T-cell (primary cell): ENCODE measurements at regions not wholly inside any gene's neighbourhood (a gene's known extent, or its start where the extent isn't known, plus 50 kb on each side); places are given as distances from the start of the nearest gene placed in this dataset.
"Not testable (repeated sequence)": the region's sequence is repeated elsewhere in the genome, so short reads cannot be mapped to it uniquely, and the experiment has no call there.

Experiments
- ATAC-seq, 4 experiments: fragments of 200-7000 bp in 3 of 4; fragments of 150-1000 bp in 1 of 4; cut with Tn5 transposase; replicated peaks in 1 of 4; 1 replicate in 3 of 4; 2 replicates in 1 of 4; pipeline ENCODE4 v1.10.0; 2021; ENCODE audit warnings: moderate library complexity in 3 of 4, mild to moderate bottlenecking in 2 of 4, moderate number of reproducible peaks in 1 of 4
- CTCF ChIA-PET, 2 donors: fragments of 300-600 bp; sonication (Branson Sonifier 250); formaldehyde crosslinking; loops; one replicate each; lab custom pipeline; 2022; ENCODE audit warnings: antibody characterized with exemption in 2 of 2; lab: Charles Lee
- POLR2A ChIA-PET, 2 donors: fragments of 300-600 bp; sonication (Branson Sonifier 250); formaldehyde crosslinking; loops; one replicate each; lab custom pipeline; 2022; ENCODE audit warnings: antibody characterized with exemption in 2 of 2; lab: Charles Lee
- DNase-seq, 35 experiments: peaks; one replicate each; pipeline versions ENCODE4 v3.0.0 to v3.0.0-alpha.2; 2013 to 2023
- H3K27ac ChIP-seq: one replicate; pipeline ENCODE4 v1.5.1; 2013; ENCODE audit warnings: low read length
- H3K27me3 ChIP-seq, 2 experiments: replicated peaks in 1 of 2; 1 replicate in 1 of 2; 2 replicates in 1 of 2; pipeline versions ENCODE4 v1.6.1 to v1.7.0; 2013; ENCODE audit warnings: low read length in 1 of 2, mixed read lengths in 1 of 2; ENCODE audit not compliant: control insufficient read depth in 2 of 2, insufficient read depth in 2 of 2; ENCODE audit errors: extremely low read depth in 1 of 2
- H3K36me3 ChIP-seq, 2 donors: 1 replicate in 1 of 2; 2 replicates in 1 of 2; pipeline versions ENCODE4 v1.6.1 to v1.7.0; 2013; ENCODE audit warnings: low read length in 1 of 2; ENCODE audit not compliant: control insufficient read depth in 2 of 2, insufficient read depth in 1 of 2; ENCODE audit errors: extremely low read depth in 1 of 2
- H3K4me1 ChIP-seq, 2 experiments: 1 replicate in 1 of 2; 2 replicates in 1 of 2; pipeline versions ENCODE4 v1.6.1 to v1.7.0; 2013; ENCODE audit warnings: low read length in 2 of 2, mixed read lengths in 1 of 2; ENCODE audit not compliant: insufficient read depth in 2 of 2, control insufficient read depth in 1 of 2; ENCODE audit errors: extremely low read depth in 1 of 2
- H3K4me3 ChIP-seq, 2 donors: 1 replicate in 1 of 2; 2 replicates in 1 of 2; pipeline versions ENCODE4 v1.5.1 to v1.7.0; 2013; ENCODE audit warnings: mild to moderate bottlenecking in 2 of 2, low read length in 1 of 2, moderate library complexity in 1 of 2; ENCODE audit not compliant: control insufficient read depth in 1 of 2; ENCODE audit errors: extremely low read depth in 1 of 2
- H3K9me3 ChIP-seq: 2 replicates; pipeline ENCODE4 v1.7.0; 2013
- H3K27ac Mint-ChIP-seq, 2 donors: one replicate each; pipeline ENCODE4 v1.8.0; 2020 to 2021; ENCODE audit warnings: mild to moderate bottlenecking in 2 of 2, mixed read lengths in 2 of 2
- H3K27me3 Mint-ChIP-seq, 2 donors: one replicate each; pipeline ENCODE4 v1.8.0; 2021 to 2022; ENCODE audit warnings: mixed read lengths in 2 of 2
- H3K36me3 Mint-ChIP-seq: one replicate; pipeline ENCODE4 v1.8.0; 2021; ENCODE audit warnings: mixed read lengths
- H3K4me1 Mint-ChIP-seq, 3 donors: one replicate each; pipeline ENCODE4 v1.8.0; 2020 to 2022; ENCODE audit warnings: mixed read lengths in 3 of 3, mild to moderate bottlenecking in 1 of 3
- H3K4me3 Mint-ChIP-seq, 3 donors: one replicate each; pipeline ENCODE4 v1.8.0; 2020 to 2022; ENCODE audit warnings: mild to moderate bottlenecking in 3 of 3, mixed read lengths in 3 of 3, moderate library complexity in 3 of 3
- H3K9me3 Mint-ChIP-seq, 3 donors: one replicate each; pipeline ENCODE4 v1.8.0; 2020 to 2022; ENCODE audit warnings: mixed read lengths in 3 of 3
- WGBS: methylation state at CpG from one replicate; pipeline ENCODE4 v1.1.5; 2013; ENCODE audit warnings: missing lambda C conversion rate; ENCODE audit not compliant: insufficient coverage; 5-methylcytosine and 5-hydroxymethylcytosine counted together

DNA sequence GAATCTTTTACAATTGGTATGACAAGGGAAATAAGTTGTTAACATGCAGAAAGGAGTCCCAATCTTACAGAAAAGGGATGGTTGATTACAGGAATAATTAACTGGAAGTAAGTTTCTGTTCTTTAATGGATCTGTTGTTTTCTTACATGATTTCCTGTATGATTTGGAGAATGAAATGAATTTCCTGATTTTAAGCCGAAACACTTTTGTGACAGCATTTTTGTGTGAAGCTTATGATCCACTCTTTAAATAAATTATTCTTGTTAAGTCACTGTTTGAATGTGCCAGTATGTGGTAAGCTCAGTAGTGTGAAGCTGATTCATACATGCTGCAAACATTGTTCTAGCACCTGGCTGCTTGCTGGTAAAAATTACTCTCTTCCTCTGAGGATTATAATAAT lies 516.2 kb downstream of the DCDC2C start:
- DNase-seq (no peak), ATAC-seq (no peak)
- H3K27ac ChIP-seq: no peak overlapping the region
- POLR2A ChIA-PET: no interaction called here
- no peaks in the 10 kb centered on the region for H3K4me1 ChIP-seq
- H3K4me3 ChIP-seq: no peak overlapping the region
- H3K4me3 Mint-ChIP-seq: no peak overlapping the region
- no peak overlapping the region for H3K27ac Mint-ChIP-seq
- H3K36me3 ChIP-seq: no peaks in the 10 kb centered on the region
- no CpG with 5 or more reads among the region's 1 CpG for WGBS
- H3K27me3 ChIP-seq: no peaks in the 10 kb centered on the region
- peaks cover 5 to 26% (median 11%) of the 10 kb centered on the region in 3 donors for H3K9me3 Mint-ChIP-seq
- H3K4me1 Mint-ChIP-seq: no peaks in the 10 kb centered on the region
- CTCF ChIA-PET: no interaction called here
- H3K27me3 Mint-ChIP-seq: no peaks in the 10 kb centered on the region
- no peaks in the 10 kb centered on the region for H3K36me3 Mint-ChIP-seq
- no peaks in the 10 kb centered on the region for H3K9me3 ChIP-seq

DNA sequence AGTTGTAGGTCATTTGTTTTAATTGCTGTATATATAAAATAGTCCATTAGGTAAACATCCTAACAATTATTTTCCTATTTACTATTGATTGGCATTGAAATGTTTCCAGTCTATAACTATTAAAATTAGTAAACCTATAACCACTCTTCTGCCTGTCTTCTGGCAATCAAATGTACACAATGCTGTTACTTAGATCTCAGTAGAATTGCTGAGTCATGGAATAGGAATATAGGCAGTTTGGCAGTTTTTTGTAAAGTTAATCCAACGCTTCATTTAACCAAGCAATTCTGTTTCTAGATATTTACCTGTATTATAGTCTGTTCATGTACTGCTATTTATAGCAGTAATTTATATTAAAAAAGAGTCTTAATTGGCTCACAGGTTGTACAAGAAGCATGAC lies 518.1 kb downstream of the DCDC2C start:
- H3K4me3 ChIP-seq: no peak overlapping the region
- Mint-ChIP-seq H3K4me1 (no peaks in the 10 kb centered on the region), H3K9me3 (peaks cover 5 to 20% (median 8%) of the 10 kb centered on the region in 3 donors), H3K4me3 (no peak overlapping the region), H3K36me3 (no peaks in the 10 kb centered on the region), H3K27me3 (no peaks in the 10 kb centered on the region), H3K27ac (no peak overlapping the region)
- CTCF ChIA-PET: no interaction called here
- no peak overlapping the region for H3K27ac ChIP-seq
- no peaks in the 10 kb centered on the region for H3K9me3 ChIP-seq
- DNase-seq (no peak), ATAC-seq (no peak)
- H3K4me1 ChIP-seq: no peaks in the 10 kb centered on the region
- whole genome bisulfite sequencing: no CpG with 5 or more reads among the region's 1 CpG
- H3K36me3 ChIP-seq: no peaks in the 10 kb centered on the region
- no peaks in the 10 kb centered on the region for H3K27me3 ChIP-seq
- POLR2A ChIA-PET: no interaction called here

DNA sequence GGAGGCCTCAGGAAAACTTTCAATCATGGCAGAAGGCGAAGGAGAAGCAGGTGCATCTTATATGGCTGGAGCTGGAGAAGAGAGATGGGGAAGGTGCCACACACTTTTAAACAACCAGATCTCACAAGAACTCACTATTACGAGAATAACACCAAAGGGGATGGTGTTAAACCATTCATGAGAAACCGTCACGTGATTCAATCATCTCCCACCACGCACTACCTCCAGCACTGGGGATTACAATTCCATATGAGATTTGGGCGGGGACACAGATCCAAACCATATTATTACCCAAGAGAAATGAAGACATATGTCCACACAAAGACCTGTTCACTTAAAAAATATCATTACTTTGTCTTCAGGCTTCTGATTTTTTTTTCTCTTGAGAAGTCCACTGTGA lies 518.5 kb downstream of the DCDC2C start:
- no peak overlapping the region for H3K4me3 ChIP-seq

DNA sequence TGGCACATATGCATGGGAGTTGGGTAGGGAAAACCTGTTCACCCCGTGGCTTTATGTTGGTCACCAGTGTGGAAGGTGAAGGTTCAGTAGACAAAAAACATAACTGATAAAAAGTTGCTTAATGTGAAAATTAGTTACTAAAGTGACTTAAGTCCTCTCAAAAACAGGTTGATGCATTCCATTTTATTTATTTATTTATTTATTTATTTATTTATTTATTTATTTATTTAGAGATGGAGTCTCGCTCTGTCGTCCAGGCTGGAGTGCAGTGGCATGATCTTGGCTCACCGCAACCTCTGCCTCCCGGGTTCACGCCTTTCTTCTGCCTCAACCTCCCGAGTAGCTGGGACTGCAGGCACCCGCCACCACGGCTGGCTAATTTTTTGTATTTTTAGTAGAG lies 541.0 kb downstream of the DCDC2C start:
- peaks cover 17 to 22% (median 22%) of the 10 kb centered on the region in 3 donors for H3K9me3 Mint-ChIP-seq
- DNase-seq, H3K27me3 Mint-ChIP-seq, POLR2A ChIA-PET, CTCF ChIA-PET, H3K36me3 ChIP-seq, H3K4me1 Mint-ChIP-seq, ATAC-seq, H3K27ac ChIP-seq, H3K27ac Mint-ChIP-seq, H3K4me1 ChIP-seq, H3K9me3 ChIP-seq, H3K27me3 ChIP-seq, H3K36me3 Mint-ChIP-seq, H3K4me3 Mint-ChIP-seq, H3K4me3 ChIP-seq: not testable (repeated sequence)
- WGBS: 93% methylated on average over 6 of the region's 9 CpGs

More for the DNA sequence above, 518.5 kb downstream of the DCDC2C start:
- DNase-seq (no peak), ATAC-seq (no peak)
- no peaks in the 10 kb centered on the region for H3K4me1 ChIP-seq
- Mint-ChIP-seq H3K27ac (no peak overlapping the region), H3K4me3 (no peak overlapping the region), H3K27me3 (no peaks in the 10 kb centered on the region), H3K36me3 (no peaks in the 10 kb centered on the region), H3K9me3 (peaks cover 5 to 20% (median 8%) of the 10 kb centered on the region in 3 donors), H3K4me1 (no peaks in the 10 kb centered on the region)
- WGBS: 98% methylated on average over 4 of the region's 6 CpGs
- no peaks in the 10 kb centered on the region for H3K36me3 ChIP-seq
- ChIA-PET POLR2A (no interaction called here), CTCF (no interaction called here)
- H3K27ac ChIP-seq: no peak overlapping the region
- no peaks in the 10 kb centered on the region for H3K27me3 ChIP-seq
- no peaks in the 10 kb centered on the region for H3K9me3 ChIP-seq

DNA sequence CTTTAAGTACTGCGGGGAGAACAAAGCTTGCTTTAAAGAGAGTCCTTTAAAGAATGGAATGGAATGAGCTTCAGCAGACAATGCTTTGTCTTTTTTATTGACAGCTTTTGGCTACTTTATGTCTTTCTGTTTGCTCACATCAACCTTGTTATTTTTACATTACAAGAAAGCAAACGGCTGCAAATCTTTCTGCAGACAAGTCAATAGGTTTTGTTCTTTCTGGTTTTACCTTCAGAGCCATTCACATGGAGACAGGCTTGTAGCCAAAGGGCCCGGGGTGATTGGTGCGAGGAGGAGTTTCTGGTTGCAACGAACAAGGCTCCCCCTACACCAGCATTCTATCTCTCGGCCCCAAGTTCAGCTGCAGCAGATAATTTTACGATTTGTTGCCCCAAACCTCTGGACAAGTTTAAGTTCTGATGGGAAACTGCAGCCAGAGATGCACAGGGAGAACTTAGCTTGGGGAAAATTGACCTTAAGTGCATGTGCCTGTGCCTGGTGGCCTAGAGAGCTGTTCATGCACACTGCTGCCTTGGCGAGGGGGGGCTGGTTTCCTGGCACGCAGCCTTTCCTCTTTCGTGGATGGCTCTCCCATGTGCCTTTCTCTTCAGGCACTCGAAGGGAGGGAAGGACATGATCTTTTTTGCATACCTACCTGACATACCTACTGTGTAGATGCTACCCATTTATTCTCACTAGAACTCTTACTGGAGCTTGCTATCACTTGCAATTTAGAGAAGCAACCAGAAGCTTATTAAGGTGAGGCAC lies 543.2 kb downstream of the DCDC2C start:
- CTCF ChIA-PET: no interaction called here
- DNase-seq: no peak
- no peaks in the 10 kb centered on the region for H3K27me3 ChIP-seq

DNA sequence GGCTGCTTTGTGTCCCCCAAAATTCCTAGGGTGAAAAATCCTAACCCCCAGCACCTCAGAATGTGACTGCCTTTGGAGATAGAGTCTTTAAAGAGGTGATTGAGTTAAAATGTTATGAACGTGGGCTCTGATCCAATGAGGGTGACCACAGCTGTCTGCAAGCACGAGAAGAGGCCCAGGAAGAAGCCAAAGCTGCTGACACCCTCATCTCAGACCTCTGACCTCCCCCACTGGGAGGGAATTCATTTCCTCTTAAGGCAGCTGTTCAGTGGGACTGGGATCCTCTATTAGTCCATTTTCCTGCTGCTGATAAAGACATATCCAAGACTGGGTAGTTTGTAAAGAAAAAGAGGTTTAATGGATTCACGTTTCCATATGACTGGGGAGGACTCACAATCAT lies 544.4 kb downstream of the DCDC2C start:
- H3K4me1 Mint-ChIP-seq: no peaks in the 10 kb centered on the region
- no CpG with 5 or more reads among the region's 3 CpGs for WGBS

More for the DNA sequence above, 543.2 kb downstream of the DCDC2C start:
- H3K4me3 ChIP-seq: no peak overlapping the region
- Mint-ChIP-seq H3K36me3 (no peaks in the 10 kb centered on the region), H3K27me3 (no peaks in the 10 kb centered on the region), H3K4me1 (no peaks in the 10 kb centered on the region), H3K9me3 (peaks cover 10 to 20% (median 20%) of the 10 kb centered on the region in 3 donors), H3K27ac (no peak overlapping the region), H3K4me3 (no peak overlapping the region)
- no peaks in the 10 kb centered on the region for H3K4me1 ChIP-seq
- ATAC-seq: no peak
- no peaks in the 10 kb centered on the region for H3K36me3 ChIP-seq
- POLR2A ChIA-PET: no interaction called here
- WGBS: 33% methylated on average over 4 of the region's 11 CpGs
- H3K9me3 ChIP-seq: no peaks in the 10 kb centered on the region
- H3K27ac ChIP-seq: no peak overlapping the region

More for the DNA sequence above, 544.4 kb downstream of the DCDC2C start:
- ATAC-seq (no peak), DNase-seq (no peak)
- POLR2A ChIA-PET: no interaction called here
- H3K27ac ChIP-seq: no peak overlapping the region
- no peaks in the 10 kb centered on the region for H3K9me3 ChIP-seq
- Mint-ChIP-seq H3K27me3 (no peaks in the 10 kb centered on the region), H3K27ac (no peak overlapping the region), H3K9me3 (peaks cover 10 to 24% (median 18%) of the 10 kb centered on the region in 3 donors), H3K36me3 (no peaks in the 10 kb centered on the region), H3K4me3 (no peak overlapping the region)
- no peaks in the 10 kb centered on the region for H3K4me1 ChIP-seq
- H3K36me3 ChIP-seq: no peaks in the 10 kb centered on the region
- CTCF ChIA-PET: interaction anchor here in 1 of 2 donors (0.6 to 0.7 kb wide), 2 partner anchors 151 to 1782 kb away, joined by 3 read pairs; no protein-coding TSS in a partner anchor
- H3K27me3 ChIP-seq: no peaks in the 10 kb centered on the region
- no peak overlapping the region for H3K4me3 ChIP-seq
